ENCODE measurements at regions not wholly inside any gene's neighbourhood (a gene's known extent, or its start where the extent isn't known, plus 50 kb on each side); places are given as distances from the start of the nearest gene placed in this dataset.

DNA sequence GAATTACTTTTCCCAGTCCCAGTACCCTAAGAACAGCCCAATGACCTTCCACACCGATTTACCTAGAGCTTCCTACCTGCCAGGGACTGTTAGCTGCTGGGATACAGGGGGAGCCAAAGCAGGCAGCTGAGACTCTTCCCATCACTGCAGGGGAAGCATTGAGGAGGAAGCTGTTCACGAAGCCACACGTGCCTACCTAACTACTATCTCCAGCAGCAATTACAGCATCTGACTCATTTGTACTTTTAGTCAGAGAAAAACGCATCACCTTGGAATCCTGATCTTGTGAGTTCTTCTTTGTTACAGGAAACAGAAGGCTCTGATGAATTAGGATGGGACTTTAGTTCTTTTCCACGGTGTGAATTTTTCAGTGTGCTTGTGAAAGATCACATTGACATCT, 113.7 kb upstream of the DHX40 start:
- no peak for DNase-seq

GRCh38 chr17:59454633-59455105, 110.7 kb upstream of the DHX40 start:
- DNase-seq: no peak

DNA sequence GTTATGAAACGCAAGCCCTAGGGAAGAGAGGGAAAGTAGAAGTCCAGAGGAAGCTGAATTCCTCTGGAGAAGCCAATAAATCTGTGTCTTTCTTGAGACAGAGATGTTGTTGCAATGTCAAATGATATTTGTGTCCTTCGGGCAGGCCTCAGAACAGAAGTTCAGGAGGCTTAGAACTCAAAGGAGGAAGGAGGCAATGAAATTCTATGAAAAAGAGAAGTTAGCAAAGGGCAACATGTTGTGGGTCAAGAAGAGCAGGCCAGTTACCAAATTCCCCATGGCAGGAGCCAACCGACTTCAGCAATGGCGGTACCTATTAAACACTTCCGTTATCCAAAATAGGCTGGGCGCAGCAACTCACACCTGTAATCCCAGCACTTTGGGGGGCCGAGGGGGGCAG, 109.0 kb upstream of the DHX40 start:
- DNase-seq: no peak

DNA sequence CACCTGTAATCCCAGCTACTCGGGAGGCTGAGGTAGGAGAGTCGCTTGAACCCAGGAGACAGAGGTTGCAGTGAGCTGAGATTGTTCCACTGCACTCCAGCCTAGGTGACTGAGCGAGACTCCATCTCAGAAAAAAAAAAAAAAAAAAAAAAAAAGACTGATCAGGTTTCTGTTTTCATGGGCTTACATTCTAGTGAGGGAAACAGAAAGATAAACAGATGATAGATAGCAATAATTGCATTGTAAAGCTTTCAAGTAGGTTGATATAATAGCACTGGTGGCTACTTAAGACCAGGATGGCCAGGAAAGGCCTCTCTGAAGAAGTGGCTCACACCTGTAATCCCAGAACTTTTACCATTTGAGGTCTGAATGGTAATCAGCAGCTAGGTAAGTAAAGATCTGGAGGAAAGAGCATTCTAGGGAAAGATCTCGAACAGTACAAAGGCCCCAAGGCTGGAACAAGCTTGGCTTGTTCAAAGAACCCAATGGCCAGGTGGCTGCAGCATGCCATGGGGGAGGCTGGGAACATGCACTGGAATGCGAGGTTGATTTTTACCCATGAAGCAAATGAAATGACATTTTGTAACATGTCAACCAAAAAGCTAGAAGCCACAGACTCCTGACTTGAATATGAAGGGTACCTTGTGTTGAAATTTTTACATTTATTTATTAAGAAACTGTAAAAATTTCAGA, 108.3 kb upstream of the DHX40 start:
- DNase-seq: no peak

- DNase-seq: no peak
Measured at GRCh38 chr17:59462385-59462784, 103.0 kb upstream of the DHX40 start.

DNA sequence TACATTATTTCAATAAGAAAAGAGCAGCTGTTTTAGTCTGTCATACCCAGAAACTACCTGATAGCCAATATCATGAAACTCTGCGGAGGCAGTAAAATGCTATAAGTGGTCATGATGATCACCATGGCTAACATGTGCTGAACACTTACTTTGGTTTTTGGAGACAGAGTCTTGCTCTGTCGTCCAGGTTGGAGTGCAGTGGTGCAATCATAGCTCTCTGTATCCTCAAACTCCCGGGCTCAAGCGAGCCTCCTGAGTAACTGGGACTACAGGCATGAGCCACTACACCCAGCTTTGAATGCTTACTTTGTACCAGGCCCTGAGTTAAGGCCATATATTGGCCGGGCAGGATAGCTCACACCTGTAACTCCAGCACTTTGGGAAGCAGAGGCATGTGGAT, 101.2 kb upstream of the DHX40 start:
- no peak for DNase-seq

GRCh38 chr17:59465949-59466307, 99.5 kb upstream of the DHX40 start:
- no peak for DNase-seq

DNA sequence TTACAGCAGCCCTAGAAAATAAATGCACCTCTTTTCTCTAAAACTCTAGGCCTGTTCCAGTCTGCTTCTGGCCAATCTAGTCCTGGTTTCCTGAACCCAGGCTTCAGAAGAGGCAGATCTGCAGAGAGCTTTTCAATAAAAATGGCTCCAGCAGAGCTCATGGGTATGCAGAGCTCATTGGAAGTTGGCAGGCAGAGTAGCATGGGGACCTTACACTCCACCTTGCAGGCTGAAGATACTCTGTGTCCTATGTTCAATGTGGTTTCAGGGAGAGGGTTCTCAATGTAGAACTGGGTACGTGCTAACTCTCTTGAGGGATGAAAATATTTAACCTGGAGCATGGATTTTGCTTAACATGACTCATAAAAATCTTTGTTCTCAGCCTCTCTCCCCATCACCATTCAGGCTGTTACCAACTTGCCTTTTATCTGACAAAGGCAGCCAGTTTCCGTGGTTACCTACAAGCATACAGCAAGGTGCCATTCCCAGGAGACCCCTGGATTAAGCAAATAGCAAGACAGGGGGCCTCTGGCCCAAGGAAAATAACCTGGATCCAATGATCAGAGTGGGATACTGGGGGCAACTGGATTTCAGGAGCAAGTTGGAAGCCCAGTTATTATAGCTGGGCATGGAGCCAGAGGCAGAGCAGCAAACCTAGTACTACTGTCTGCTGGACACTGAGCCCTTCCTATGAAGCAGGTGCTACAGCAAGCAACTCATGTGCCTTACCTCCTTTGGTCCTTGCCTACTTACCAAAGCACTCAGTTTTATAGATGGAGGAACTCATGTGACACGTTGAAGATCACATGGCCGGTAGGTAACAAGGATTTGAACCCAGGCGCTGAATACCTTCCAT, 98.2 kb upstream of the DHX40 start:
- no peak for DNase-seq

- peak; percentile 25 for DNase-seq
Measured at GRCh38 chr17:59469786-59470485, 95.5 kb upstream of the DHX40 start.

DNA sequence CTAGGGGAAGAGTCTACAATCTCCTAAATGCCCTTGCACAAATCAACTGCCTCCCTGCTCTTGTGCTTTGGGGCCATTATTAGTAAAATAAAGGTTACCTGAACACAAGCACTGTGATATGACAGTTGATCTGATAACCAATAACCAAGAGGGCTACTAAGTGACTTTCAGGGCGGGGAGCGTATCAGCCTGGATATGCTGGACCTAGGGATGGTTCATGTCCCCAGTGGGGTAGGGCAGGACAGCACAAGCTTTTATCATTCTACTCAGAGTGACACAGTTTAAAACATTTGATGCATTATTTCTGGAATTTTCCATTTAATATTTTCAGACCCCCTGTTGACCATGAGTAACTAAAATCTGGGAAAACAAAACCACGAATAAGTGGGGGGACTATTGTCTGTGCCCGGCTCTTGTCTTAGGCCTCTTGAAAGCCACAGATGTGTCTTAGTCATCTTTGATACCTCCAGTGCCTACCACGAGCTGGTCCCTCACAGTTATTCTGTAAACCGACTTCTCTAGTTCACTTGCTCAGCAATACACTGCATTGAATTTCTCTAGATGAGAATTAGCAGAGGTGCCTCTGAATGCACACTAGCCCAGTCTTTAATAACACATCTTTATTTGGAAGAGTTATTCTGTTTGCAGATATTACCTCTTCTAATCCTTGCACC, 94.6 kb upstream of the DHX40 start:
- DNase-seq: peak; percentile 29

DNA sequence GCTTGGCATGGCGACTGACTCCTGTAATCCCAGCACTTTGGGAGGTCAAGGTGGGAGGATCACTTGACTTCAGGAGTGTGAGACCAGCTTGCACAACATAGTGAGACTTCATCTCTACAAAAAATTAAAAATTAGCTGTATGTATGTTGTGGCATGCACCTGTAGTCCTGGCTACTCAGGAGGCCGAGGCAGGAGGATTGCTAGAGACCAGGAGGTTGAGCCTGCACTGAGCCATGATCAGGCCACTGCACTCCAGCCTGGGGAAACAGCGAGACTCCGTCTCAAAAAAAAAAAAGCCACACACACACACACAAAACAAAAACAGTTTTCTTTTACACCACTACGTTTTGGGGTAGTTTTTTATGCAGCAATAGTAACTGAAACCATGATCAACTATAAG, 89.0 kb upstream of the DHX40 start:
- peak; percentile 6 for DNase-seq

GRCh38 chr17:59479141-59479540, 86.3 kb upstream of the DHX40 start:
- DNase-seq: peak; percentile 12

- DNase-seq: no peak
Measured at GRCh38 chr17:59483860-59484259, 81.5 kb upstream of the DHX40 start.

DNA sequence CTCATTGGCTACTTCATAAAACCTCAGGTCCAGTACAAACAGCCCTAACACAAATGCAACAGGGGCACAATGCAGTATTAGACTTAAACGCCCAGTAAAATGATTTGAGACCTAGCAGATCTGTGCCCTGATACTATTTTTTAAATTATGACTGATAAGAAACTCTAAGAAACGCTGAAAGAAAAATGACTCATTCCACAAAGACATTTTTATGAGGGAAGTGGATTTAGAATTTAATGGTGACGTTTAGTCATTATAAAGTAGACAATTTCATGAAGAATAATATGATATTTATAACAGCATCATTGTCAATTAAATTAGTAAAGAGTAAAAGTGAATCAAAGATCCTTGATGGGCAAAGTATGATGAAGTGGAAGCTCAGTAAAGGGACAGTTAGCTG, 80.4 kb upstream of the DHX40 start:
- no peak for DNase-seq

DNA sequence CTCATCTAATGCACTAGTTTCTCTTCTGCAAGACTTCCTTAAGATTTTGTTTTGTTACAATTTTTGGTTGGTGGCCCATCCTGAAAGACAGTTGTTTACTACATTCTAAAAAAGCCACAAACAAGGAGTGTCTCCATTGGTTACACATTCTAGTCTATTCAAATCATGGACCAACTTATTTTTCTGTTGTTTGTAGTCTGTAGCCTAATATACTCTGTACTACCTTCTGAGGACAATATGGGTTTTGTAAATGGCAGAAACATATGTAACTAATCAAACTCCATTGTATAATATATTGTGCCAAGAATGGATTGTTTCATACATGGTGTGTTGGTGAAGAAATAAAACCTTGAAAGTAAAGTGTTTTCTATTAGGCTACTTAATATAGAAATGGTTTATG, 79.5 kb upstream of the DHX40 start:
- DNase-seq: no peak

GRCh38 chr17:59487161-59487873, 78.1 kb upstream of the DHX40 start:
- peak; percentile 3 for DNase-seq

DNA sequence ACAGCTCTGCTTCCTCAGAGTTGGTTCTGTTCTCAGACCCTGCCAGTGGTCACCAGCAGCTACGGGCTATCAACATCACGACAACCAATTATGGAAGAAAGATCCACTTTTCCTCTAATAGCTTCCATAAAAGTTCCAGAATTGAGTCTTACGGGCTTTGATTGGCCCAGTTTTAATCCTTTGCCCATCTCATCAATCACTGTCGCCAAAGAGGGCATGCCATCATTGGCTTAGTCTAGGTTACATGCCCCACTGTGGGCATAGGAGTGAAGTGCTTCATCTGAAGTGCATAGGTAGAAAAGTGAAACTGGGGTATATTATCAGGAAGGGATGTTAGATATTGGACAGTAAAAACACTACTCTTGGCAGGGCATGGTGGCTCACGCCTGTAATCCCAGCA, 76.6 kb upstream of the DHX40 start:
- DNase-seq: peak; percentile 7

DNA sequence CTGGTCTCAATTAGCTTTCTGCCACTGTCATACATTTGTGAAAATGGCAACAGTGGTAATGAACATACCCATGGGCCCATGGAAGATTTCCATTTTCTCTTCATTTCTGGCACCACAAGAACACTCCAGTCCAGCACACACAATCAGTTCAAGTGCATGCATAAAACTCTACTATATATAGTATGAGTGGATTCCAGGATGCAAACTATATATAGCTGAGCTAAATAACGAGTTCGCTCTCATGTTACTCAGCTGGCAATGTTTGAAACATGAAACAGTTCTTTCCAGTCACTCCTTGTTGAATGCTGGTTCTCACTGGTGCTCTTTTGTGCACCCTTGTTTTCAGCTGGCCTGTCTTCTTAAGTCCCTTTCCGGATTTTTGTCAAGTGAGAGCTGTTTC, 75.2 kb upstream of the DHX40 start:
- no peak for DNase-seq

DNA sequence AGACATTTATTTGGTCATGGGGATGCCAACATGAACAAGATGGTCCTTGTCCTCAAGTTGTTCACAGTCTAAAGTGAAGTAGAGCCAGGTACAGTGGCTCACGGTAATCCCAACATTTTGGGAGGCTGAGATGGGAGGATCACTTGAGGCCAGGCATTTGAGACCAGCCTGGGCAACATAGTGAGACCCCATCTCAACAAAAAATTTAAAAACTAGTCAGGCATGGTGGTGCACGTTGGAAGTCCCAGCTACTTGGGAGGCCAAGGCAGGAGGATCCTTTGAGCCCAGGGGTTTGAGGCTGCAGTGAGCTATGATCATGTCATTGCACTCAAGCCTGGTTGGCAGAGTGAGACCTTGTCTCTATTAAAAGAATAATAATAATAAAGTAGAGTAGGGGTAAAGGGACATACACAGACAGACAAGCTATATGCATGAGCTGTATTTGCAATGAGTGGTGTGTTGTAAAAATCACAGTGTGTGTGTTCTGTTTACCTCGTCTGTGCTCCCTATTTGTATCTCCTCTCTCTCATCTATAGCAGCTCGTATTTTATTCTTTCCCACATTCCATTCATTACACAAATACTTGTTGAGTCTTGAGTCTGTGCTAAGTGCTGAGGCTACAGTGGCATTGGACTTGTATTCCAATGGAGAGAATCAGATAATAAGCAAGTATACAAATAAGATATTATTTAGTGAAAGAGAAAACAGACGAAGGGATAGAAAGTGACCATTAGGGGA, 73.9 kb upstream of the DHX40 start:
- peak; percentile 34 for DNase-seq

- DNase-seq: peak; percentile 15
Measured at GRCh38 chr17:59492091-59492451, 73.3 kb upstream of the DHX40 start.

DNA sequence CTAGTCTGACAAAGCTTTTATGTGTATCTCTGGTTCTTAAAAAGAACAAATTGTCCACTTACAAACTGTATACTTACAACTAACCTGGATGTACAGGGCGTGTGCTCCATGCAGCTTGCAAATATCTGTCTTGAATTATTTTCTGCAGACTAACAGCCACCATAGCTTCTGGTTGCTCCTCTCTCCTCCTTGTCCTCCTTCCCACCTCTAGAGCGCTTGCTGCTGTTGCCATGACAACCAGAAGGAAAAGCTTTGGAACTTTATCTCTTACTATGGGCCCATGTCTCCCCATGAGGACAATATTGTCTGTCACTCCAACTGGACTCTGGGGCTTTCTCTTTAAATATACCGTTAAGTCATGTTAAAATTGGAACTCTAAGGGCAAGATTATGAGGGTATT, 71.5 kb upstream of the DHX40 start:
- no peak for DNase-seq
